ENCODE measurements at regions not wholly inside any gene's neighbourhood (a gene's known extent, or its start where the extent isn't known, plus 50 kb on each side); places are given as distances from the start of the nearest gene placed in this dataset.

- no peak for TF ChIP-seq CTCF (IDR thresholded peaks at IDR 0.05)
- no peak overlapping the region for H3K4me3 ChIP-seq
- no peak overlapping the region for H3K27ac ChIP-seq
- no peaks in the 10 kb centered on the region for H3K36me3 ChIP-seq
- peaks cover 0 to 29% of the 10 kb centered on the region in 2 donors for H3K4me1 ChIP-seq
- DNase-seq (ENCODE audit: low spot score) = no peak
- H3K27me3 ChIP-seq = no peaks in the 10 kb centered on the region
- H3K9me3 ChIP-seq = peaks cover 0 to 3% of the 10 kb centered on the region in 2 donors
These were observed 60.9 kb upstream of the SOD3 start for GRCh38 chr4:24734511-24734910.

- Histone ChIP-seq H3K27me3 (no peaks in the 10 kb centered on the region), H3K9me3 (peaks cover 0 to 3% of the 10 kb centered on the region in 2 donors), H3K36me3 (no peaks in the 10 kb centered on the region), H3K4me3 (no peak overlapping the region), H3K27ac (no peak overlapping the region), H3K4me1 (peaks cover 0 to 16% of the 10 kb centered on the region in 2 donors)
- no peak for DNase-seq (ENCODE audit: low spot score)
- TF ChIP-seq CTCF (IDR thresholded peaks at IDR 0.05) = no peak
These were observed 59.3 kb upstream of the SOD3 start for GRCh38 chr4:24736066-24736465.

- Histone ChIP-seq H3K36me3 (no peaks in the 10 kb centered on the region), H3K9me3 (peaks cover 0 to 3% of the 10 kb centered on the region in 2 donors), H3K4me3 (no peak overlapping the region), H3K4me1 (peaks cover 0 to 5% of the 10 kb centered on the region in 2 donors), H3K27ac (no peak overlapping the region), H3K27me3 (no peaks in the 10 kb centered on the region)
- no peak for TF ChIP-seq CTCF (IDR thresholded peaks at IDR 0.05)
- no peak for DNase-seq (ENCODE audit: low spot score)
These were observed 53.5 kb upstream of the SOD3 start for GRCh38 chr4:24741910-24742309.

GRCh38 chr4:24742335-24742734 is 53.0 kb upstream of the SOD3 start:
- Histone ChIP-seq H3K27me3 (no peaks in the 10 kb centered on the region), H3K9me3 (peaks cover 0 to 1% of the 10 kb centered on the region in 2 donors), H3K27ac (no peak overlapping the region), H3K36me3 (no peaks in the 10 kb centered on the region), H3K4me3 (no peak overlapping the region), H3K4me1 (peaks cover 0 to 5% of the 10 kb centered on the region in 2 donors)
- no peak for DNase-seq (ENCODE audit: low spot score)
- no peak for TF ChIP-seq CTCF (IDR thresholded peaks at IDR 0.05)

- H3K9me3 ChIP-seq = no peaks in the 10 kb centered on the region
- H3K4me1 ChIP-seq = peaks cover 0 to 5% of the 10 kb centered on the region in 2 donors
- no peaks in the 10 kb centered on the region for H3K36me3 ChIP-seq
- DNase-seq (ENCODE audit: low spot score) = no peak
- TF ChIP-seq CTCF (IDR thresholded peaks at IDR 0.05) = no peak
- no peaks in the 10 kb centered on the region for H3K27me3 ChIP-seq
- no peak overlapping the region for H3K27ac ChIP-seq
- H3K4me3 ChIP-seq = no peak overlapping the region
These were observed 52.6 kb upstream of the SOD3 start for GRCh38 chr4:24742773-24743172.

GRCh38 chr4:24743206-24743605 is 52.2 kb upstream of the SOD3 start:
- no peaks in the 10 kb centered on the region for H3K9me3 ChIP-seq
- H3K36me3 ChIP-seq = no peaks in the 10 kb centered on the region
- no peak overlapping the region for H3K27ac ChIP-seq
- peaks cover 0 to 5% of the 10 kb centered on the region in 2 donors for H3K4me1 ChIP-seq
- peak; percentile 32 for DNase-seq (ENCODE audit: low spot score)
- no peak for TF ChIP-seq CTCF (IDR thresholded peaks at IDR 0.05)
- H3K27me3 ChIP-seq = no peaks in the 10 kb centered on the region
- no peak overlapping the region for H3K4me3 ChIP-seq
